Bronchial epithelial cell (primary cell): ENCODE measurements at regions not wholly inside any gene's neighbourhood (a gene's known extent, or its start where the extent isn't known, plus 50 kb on each side); places are given as distances from the start of the nearest gene placed in this dataset.
A peak's percentile ranks its signal among the peaks of the same experiment; 100 is the strongest.

Source experiments
- DNase-seq: peaks from one replicate; pipeline ENCODE4 v3.0.0-alpha.2; 2010; ENCODE audit warnings: low read depth
- FAIRE-seq: peaks from 2 replicates; lab custom pipeline; 2011; peaks lifted over from hg19 to GRCh38; lab: Jason Lieb, UNC
- H3K27me3 ChIP-seq: 2 replicates; pipeline ENCODE4 v1.5.1; 2011; ENCODE audit warnings: low read length; ENCODE audit not compliant: control insufficient read depth, insufficient read depth
- H3K36me3 ChIP-seq: 2 replicates; pipeline ENCODE4 v1.5.1; 2011; ENCODE audit warnings: low read length; ENCODE audit not compliant: control insufficient read depth, insufficient read depth
- H3K4me3 ChIP-seq: 2 replicates; pipeline ENCODE4 v1.5.1; 2011; ENCODE audit warnings: mild to moderate bottlenecking, low read depth, low read length, control low read depth
- TF ChIP-seq, protein P1 (sequence below): IDR thresholded peaks from 2 replicates; pipeline ENCODE4 v1.5.1; 2011; ENCODE audit warnings: mild to moderate bottlenecking, moderate library complexity, low read length, control low read depth, inconsistent platforms; ENCODE audit not compliant: insufficient read depth, severe bottlenecking

DNA sequence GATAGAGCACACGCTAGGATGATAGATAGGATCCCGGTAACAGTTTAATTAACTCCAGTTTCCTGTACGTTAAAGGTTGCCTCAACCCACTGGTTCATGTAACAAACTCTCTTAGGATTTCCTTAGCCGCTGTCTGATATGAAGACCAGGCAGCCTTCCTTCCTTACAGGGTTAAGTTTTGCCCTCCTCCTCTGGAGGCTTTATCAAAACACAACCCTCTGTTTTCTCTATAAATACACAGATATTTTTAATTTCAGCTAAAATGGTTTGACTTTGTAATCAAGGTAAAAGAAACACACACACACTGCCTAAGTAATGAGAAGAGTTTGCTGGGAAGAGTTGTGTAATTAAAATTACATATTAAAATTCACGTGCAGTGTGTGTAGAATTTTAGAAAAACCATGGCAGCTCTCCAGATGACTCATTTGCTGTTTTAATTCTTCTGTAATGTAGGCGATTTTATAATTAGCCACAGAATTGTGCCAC lies 369.8 kb downstream of the CSNK1G3 start:
- Histone ChIP-seq H3K36me3 (no peaks in the 10 kb centered on the region), H3K27me3 (no peaks in the 10 kb centered on the region), H3K4me3 (no peak overlapping the region)
- peak; percentile 62 for DNase-seq
- no peak for FAIRE-seq
- TF ChIP-seq, protein P1, sequence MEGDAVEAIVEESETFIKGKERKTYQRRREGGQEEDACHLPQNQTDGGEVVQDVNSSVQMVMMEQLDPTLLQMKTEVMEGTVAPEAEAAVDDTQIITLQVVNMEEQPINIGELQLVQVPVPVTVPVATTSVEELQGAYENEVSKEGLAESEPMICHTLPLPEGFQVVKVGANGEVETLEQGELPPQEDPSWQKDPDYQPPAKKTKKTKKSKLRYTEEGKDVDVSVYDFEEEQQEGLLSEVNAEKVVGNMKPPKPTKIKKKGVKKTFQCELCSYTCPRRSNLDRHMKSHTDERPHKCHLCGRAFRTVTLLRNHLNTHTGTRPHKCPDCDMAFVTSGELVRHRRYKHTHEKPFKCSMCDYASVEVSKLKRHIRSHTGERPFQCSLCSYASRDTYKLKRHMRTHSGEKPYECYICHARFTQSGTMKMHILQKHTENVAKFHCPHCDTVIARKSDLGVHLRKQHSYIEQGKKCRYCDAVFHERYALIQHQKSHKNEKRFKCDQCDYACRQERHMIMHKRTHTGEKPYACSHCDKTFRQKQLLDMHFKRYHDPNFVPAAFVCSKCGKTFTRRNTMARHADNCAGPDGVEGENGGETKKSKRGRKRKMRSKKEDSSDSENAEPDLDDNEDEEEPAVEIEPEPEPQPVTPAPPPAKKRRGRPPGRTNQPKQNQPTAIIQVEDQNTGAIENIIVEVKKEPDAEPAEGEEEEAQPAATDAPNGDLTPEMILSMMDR, result no peak

DNA sequence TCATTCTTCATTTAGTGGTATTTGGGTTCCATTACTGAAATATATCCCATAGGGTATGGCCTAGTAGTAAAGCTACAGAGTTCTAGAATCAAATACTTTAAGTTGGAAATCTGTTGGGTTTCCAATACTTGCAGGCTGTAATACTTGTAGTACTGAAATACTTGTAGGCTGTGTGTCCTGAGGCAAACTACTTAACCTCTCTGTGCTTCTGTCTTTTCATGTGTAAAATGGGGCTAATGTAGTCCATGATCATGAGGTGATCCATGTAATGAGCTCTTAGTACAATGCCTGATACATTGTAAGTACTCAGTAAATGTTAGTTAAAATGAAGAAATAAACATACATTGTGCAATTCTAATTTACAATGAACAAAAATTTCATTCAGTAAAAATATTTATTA lies 368.9 kb downstream of the CSNK1G3 start:
- H3K4me3 ChIP-seq, result no peak overlapping the region
- H3K27me3 ChIP-seq, result no peaks in the 10 kb centered on the region
- no peak for DNase-seq
- TF ChIP-seq, protein P1, result no peak
- FAIRE-seq, result no peak
- no peaks in the 10 kb centered on the region for H3K36me3 ChIP-seq

DNA sequence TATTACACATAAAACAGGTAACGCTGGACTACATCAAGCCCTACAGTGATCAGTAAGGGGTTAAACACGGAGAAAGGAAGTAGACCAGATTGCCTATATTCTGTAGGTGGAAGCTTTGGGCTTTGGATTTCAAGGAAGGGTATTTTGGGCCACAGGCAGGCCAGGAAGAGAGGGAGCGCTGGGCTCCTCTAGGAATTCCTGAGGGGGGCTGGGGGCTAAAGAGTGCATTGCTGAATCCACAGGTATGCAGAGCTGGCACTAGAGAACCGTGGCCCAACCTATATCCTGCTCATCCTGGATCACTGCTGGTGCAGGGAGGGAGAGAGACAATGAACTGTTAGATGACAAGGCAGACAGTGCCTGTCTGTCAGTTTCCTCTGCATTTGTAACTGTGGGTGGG lies 367.1 kb downstream of the CSNK1G3 start:
- DNase-seq (no peak), FAIRE-seq (no peak)
- Histone ChIP-seq H3K27me3 (no peaks in the 10 kb centered on the region), H3K4me3 (no peak overlapping the region), H3K36me3 (no peaks in the 10 kb centered on the region)
- TF ChIP-seq, protein P1, result no peak

DNA sequence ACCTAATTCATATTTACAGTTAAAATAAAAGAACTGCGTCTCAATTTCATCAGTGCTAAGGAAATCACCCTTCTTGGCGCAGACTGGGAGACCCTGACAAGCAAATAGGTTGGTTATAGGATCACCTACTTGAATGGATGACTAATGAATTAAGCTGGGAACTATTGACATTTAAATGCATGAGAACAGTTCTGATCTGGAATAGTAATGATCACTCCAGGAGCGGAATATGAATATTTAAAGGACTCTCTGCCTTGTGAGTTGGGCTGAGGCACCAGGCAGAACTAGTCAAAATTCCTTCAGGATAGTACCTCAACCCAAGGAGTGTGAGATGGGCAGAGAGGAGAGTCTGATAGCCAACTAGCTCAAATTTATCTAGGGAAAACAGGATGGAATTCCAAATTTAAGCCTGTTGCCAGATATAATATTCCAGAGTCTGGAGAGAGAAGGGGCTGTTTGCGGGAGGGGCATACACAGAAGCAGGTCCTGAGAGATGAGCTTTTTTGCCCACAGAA lies 364.4 kb downstream of the CSNK1G3 start:
- no peaks in the 10 kb centered on the region for H3K36me3 ChIP-seq
- no peaks in the 10 kb centered on the region for H3K27me3 ChIP-seq
- FAIRE-seq (no peak), DNase-seq (no peak)
- no peak overlapping the region for H3K4me3 ChIP-seq
- TF ChIP-seq, protein P1, result no peak

DNA sequence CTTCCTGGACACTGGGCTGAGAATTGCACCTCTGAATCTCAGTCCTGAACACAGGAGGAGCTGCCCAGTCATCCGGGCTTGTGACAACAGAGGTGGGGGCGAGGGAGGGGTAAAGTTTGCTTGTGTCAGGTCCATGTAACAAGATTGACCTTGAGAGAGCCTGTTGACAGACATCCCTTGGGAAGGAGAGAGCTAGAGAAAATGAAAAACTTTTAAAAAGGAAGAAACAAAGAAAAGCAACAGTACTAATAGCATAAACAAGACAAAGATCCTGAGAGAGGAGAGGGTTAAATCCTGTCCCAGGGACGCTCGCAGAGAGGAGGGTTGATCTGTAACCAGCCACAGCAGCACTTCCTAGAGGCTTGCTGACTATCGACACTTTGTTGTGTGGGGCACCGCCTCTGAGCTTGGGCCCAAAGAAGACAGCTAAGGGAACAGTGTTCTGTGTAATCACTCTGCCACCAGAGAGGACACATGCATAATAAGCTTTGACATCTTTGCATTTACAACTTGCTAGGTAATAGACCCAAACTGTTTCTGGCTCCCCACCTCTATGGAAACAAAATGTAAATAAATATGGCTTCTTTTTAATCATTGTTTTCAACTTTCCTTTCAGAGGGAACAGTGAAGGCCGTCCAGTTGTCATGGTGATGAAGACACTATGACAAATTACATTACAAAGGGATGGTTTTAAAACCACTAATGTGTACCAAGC lies 363.7 kb downstream of the CSNK1G3 start:
- Histone ChIP-seq H3K36me3 (no peaks in the 10 kb centered on the region), H3K4me3 (no peak overlapping the region), H3K27me3 (no peaks in the 10 kb centered on the region)
- FAIRE-seq, result no peak
- TF ChIP-seq, protein P1, result no peak
- no peak for DNase-seq
